Right renal pelvis (tissue), 4 donors: ENCODE measurements at regions not wholly inside any gene's neighbourhood (a gene's known extent, or its start where the extent isn't known, plus 50 kb on each side); places are given as distances from the start of the nearest gene placed in this dataset.
A peak's percentile ranks its signal among the peaks of the same experiment; 100 is the strongest.

ENCODE experiments used
- DNase-seq, 4 donors: peaks; one replicate each; pipeline ENCODE4 v3.0.0-alpha.2; 2013; ENCODE audit warnings: low read depth in 4 of 4, low spot score in 3 of 4, missing footprints in 1 of 4

- no peak for DNase-seq
Measured at GRCh38 chr9:88326936-88327335, 61.3 kb upstream of the SPIN1 start.

- DNase-seq: no peak
Measured at GRCh38 chr9:88326015-88326414, 62.2 kb upstream of the SPIN1 start.

- DNase-seq: no peak
Measured at GRCh38 chr9:88322906-88323566, 65.2 kb upstream of the SPIN1 start.

GRCh38 chr9:88321764-88322163, 66.5 kb upstream of the SPIN1 start:
- DNase-seq: no peak

- no peak for DNase-seq
Measured at GRCh38 chr9:88320748-88321415, 67.4 kb upstream of the SPIN1 start.

- no peak for DNase-seq
Measured at GRCh38 chr9:88319936-88320747, 68.1 kb upstream of the SPIN1 start.

- DNase-seq: no peak
Measured at GRCh38 chr9:88313364-88314220, 74.7 kb upstream of the SPIN1 start.

GRCh38 chr9:88312517-88313103, 75.6 kb upstream of the SPIN1 start:
- no peak for DNase-seq

- DNase-seq: no peak
Measured at GRCh38 chr9:88312045-88312444, 76.2 kb upstream of the SPIN1 start.

GRCh38 chr9:88310310-88310980, 77.8 kb upstream of the SPIN1 start:
- DNase-seq: no peak

GRCh38 chr9:88308831-88309560, 79.2 kb upstream of the SPIN1 start:
- peak in 2 of 4 donors; percentile 13 to 22 for DNase-seq

GRCh38 chr9:88307136-88307535, 81.1 kb upstream of the SPIN1 start:
- no peak for DNase-seq

- no peak for DNase-seq
Measured at GRCh38 chr9:88303721-88304451, 84.4 kb upstream of the SPIN1 start.

GRCh38 chr9:88302579-88303324, 85.5 kb upstream of the SPIN1 start:
- DNase-seq: no peak

GRCh38 chr9:88300556-88300955, 87.7 kb upstream of the SPIN1 start:
- DNase-seq: no peak

GRCh38 chr9:88291856-88292255, 96.4 kb upstream of the SPIN1 start:
- DNase-seq: no peak

GRCh38 chr9:88291056-88291455, 97.2 kb upstream of the SPIN1 start:
- no peak for DNase-seq

GRCh38 chr9:88289532-88289931, 98.7 kb upstream of the SPIN1 start:
- no peak for DNase-seq
